ENCODE measurements at regions not wholly inside any gene's neighbourhood (a gene's known extent, or its start where the extent isn't known, plus 50 kb on each side); places are given as distances from the start of the nearest gene placed in this dataset.

- Histone ChIP-seq H3K27ac (no peak overlapping the region), H3K4me3 (no peak overlapping the region), H3K27me3 (no peaks in the 10 kb centered on the region), H3K36me3 (no peaks in the 10 kb centered on the region), H3K4me1 (no peaks in the 10 kb centered on the region), H3K9me3 (no peaks in the 10 kb centered on the region)
- no peak for DNase-seq (ENCODE audit: low spot score)
- peak in 1 of 2 donors; percentile 17 for TF ChIP-seq CTCF (IDR thresholded peaks at IDR 0.05)
These were observed 499.3 kb upstream of the ADAMTS5 start for GRCh38 chr21:27466140-27466539.

GRCh38 chr21:27464648-27465047 is 497.8 kb upstream of the ADAMTS5 start:
- Histone ChIP-seq H3K4me1 (no peaks in the 10 kb centered on the region), H3K27ac (no peak overlapping the region), H3K27me3 (no peaks in the 10 kb centered on the region), H3K9me3 (no peaks in the 10 kb centered on the region), H3K36me3 (no peaks in the 10 kb centered on the region), H3K4me3 (no peak overlapping the region)
- no peak for TF ChIP-seq CTCF (IDR thresholded peaks at IDR 0.05)
- no peak for DNase-seq (ENCODE audit: low spot score)

- DNase-seq (ENCODE audit: low spot score) = no peak
- no peaks in the 10 kb centered on the region for H3K27me3 ChIP-seq
- H3K36me3 ChIP-seq = no peaks in the 10 kb centered on the region
- H3K27ac ChIP-seq = no peak overlapping the region
- H3K4me1 ChIP-seq = no peaks in the 10 kb centered on the region
- H3K4me3 ChIP-seq = no peak overlapping the region
- TF ChIP-seq CTCF (IDR thresholded peaks at IDR 0.05) = no peak
- no peaks in the 10 kb centered on the region for H3K9me3 ChIP-seq
These were observed 495.8 kb upstream of the ADAMTS5 start for GRCh38 chr21:27462726-27463125.

- Histone ChIP-seq H3K4me1 (no peaks in the 10 kb centered on the region), H3K27me3 (no peaks in the 10 kb centered on the region), H3K27ac (no peak overlapping the region), H3K36me3 (no peaks in the 10 kb centered on the region), H3K4me3 (no peak overlapping the region), H3K9me3 (no peaks in the 10 kb centered on the region)
- DNase-seq (ENCODE audit: low spot score) = no peak
- TF ChIP-seq CTCF (IDR thresholded peaks at IDR 0.05) = no peak
These were observed 487.3 kb upstream of the ADAMTS5 start for GRCh38 chr21:27454234-27454633.

GRCh38 chr21:27451116-27451515 is 484.2 kb upstream of the ADAMTS5 start:
- Histone ChIP-seq H3K27ac (no peak overlapping the region), H3K4me3 (no peak overlapping the region)
- no peak for TF ChIP-seq CTCF (IDR thresholded peaks at IDR 0.05)

GRCh38 chr21:27450216-27450615 is 483.3 kb upstream of the ADAMTS5 start:
- Histone ChIP-seq H3K4me3 (no peak overlapping the region), H3K4me1 (no peaks in the 10 kb centered on the region), H3K27me3 (no peaks in the 10 kb centered on the region), H3K27ac (no peak overlapping the region), H3K9me3 (no peaks in the 10 kb centered on the region), H3K36me3 (no peaks in the 10 kb centered on the region)
- DNase-seq (ENCODE audit: low spot score) = no peak
- no peak for TF ChIP-seq CTCF (IDR thresholded peaks at IDR 0.05)

More at GRCh38 chr21:27451116-27451515, 484.2 kb upstream of the ADAMTS5 start:
- Histone ChIP-seq H3K27me3 (no peaks in the 10 kb centered on the region), H3K9me3 (no peaks in the 10 kb centered on the region), H3K4me1 (no peaks in the 10 kb centered on the region), H3K36me3 (no peaks in the 10 kb centered on the region)
- DNase-seq (ENCODE audit: low spot score) = no peak
